Esophagus squamous epithelium (tissue), 4 donors: ENCODE measurements at regions not wholly inside any gene's neighbourhood (a gene's known extent, or its start where the extent isn't known, plus 50 kb on each side); places are given as distances from the start of the nearest gene placed in this dataset.

Experiments
- POLR2A ChIP-seq, 4 donors: fragments of 450-650 bp; IDR thresholded peaks; one replicate each; pipeline ENCODE4 v1.6.1; 2017; ENCODE audit warnings: antibody characterized with exemption in 4 of 4, mild to moderate bottlenecking in 4 of 4, moderate library complexity in 3 of 4
- TF ChIP-seq, protein P1 (sequence below), 6 experiments: fragments of 450-650 bp in 4 of 6; fragments of 200-600 bp in 2 of 6; sonication (generic) in 2 of 6; IDR thresholded peaks; one replicate each; pipeline ENCODE4 v1.5.1; 2016 to 2019; ENCODE audit warnings: antibody characterized with exemption in 6 of 6, mild to moderate bottlenecking in 4 of 6, moderate library complexity in 4 of 6

GRCh38 chr2:226491112-226491511 is 308.5 kb downstream of the IRS1 start:
- TF ChIP-seq POLR2A (IDR thresholded peaks at IDR 0.05), result no peak
- TF ChIP-seq, protein P1, sequence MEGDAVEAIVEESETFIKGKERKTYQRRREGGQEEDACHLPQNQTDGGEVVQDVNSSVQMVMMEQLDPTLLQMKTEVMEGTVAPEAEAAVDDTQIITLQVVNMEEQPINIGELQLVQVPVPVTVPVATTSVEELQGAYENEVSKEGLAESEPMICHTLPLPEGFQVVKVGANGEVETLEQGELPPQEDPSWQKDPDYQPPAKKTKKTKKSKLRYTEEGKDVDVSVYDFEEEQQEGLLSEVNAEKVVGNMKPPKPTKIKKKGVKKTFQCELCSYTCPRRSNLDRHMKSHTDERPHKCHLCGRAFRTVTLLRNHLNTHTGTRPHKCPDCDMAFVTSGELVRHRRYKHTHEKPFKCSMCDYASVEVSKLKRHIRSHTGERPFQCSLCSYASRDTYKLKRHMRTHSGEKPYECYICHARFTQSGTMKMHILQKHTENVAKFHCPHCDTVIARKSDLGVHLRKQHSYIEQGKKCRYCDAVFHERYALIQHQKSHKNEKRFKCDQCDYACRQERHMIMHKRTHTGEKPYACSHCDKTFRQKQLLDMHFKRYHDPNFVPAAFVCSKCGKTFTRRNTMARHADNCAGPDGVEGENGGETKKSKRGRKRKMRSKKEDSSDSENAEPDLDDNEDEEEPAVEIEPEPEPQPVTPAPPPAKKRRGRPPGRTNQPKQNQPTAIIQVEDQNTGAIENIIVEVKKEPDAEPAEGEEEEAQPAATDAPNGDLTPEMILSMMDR (IDR thresholded peaks at IDR 0.05), result no peak
